Stimulated activated CD4-positive, alpha-beta T cell treated with anti-CD3 and anti-CD28 coated beads, Interleukin-2, amount 100 ng/mL, for 4 hours (primary cell): ENCODE measurements at regions not wholly inside any gene's neighbourhood (a gene's known extent, or its start where the extent isn't known, plus 50 kb on each side); places are given as distances from the start of the nearest gene placed in this dataset.
"Not testable (repeated sequence)": the region's sequence is repeated elsewhere in the genome, so short reads cannot be mapped to it uniquely, and the experiment has no call there.

Experiments used
- DNase-seq: peaks from one replicate; pipeline ENCODE4 v3.0.0-alpha.2; 2020; ENCODE audit warnings: low read depth

- DNase-seq = peak; percentile 38
Measured at GRCh38 chr2:174697255-174697654, 67.0 kb downstream of the CHRNA1 start.

- DNase-seq = no peak
Measured at GRCh38 chr2:174694920-174695319, 69.4 kb downstream of the CHRNA1 start.

GRCh38 chr2:174694196-174694878 lies 69.9 kb downstream of the CHRNA1 start:
- no peak for DNase-seq

- DNase-seq = no peak
Measured at GRCh38 chr2:174693344-174693743, 70.9 kb downstream of the CHRNA1 start.

- no peak for DNase-seq
Measured at GRCh38 chr2:174692256-174692919, 71.9 kb downstream of the CHRNA1 start.

- DNase-seq = no peak
Measured at GRCh38 chr2:174691201-174691779, 73.0 kb downstream of the CHRNA1 start.

GRCh38 chr2:174690026-174690425 lies 74.2 kb downstream of the CHRNA1 start:
- no peak for DNase-seq

- DNase-seq = no peak
Measured at GRCh38 chr2:174688079-174688478, 76.2 kb downstream of the CHRNA1 start.

- DNase-seq = no peak
Measured at GRCh38 chr2:174686430-174686829, 77.8 kb downstream of the CHRNA1 start.

- peak; percentile 1 for DNase-seq
Measured at GRCh38 chr2:174683392-174683759, 80.9 kb downstream of the CHRNA1 start.

- peak; percentile 36 for DNase-seq
Measured at GRCh38 chr2:174682578-174683391, 81.5 kb downstream of the CHRNA1 start.

GRCh38 chr2:174682007-174682577 lies 82.2 kb downstream of the CHRNA1 start:
- DNase-seq = peak; percentile 3

- no peak for DNase-seq
Measured at GRCh38 chr2:174681099-174682006, 82.9 kb downstream of the CHRNA1 start.

- DNase-seq = no peak
Measured at GRCh38 chr2:174680221-174680620, 82.6 kb upstream of the WIPF1 start.

GRCh38 chr2:174678395-174678794 lies 80.8 kb upstream of the WIPF1 start:
- DNase-seq = no peak

GRCh38 chr2:174675615-174676014 lies 78.0 kb upstream of the WIPF1 start:
- peak; percentile 28 for DNase-seq

- DNase-seq = no peak
Measured at GRCh38 chr2:174673876-174674275, 76.3 kb upstream of the WIPF1 start.

GRCh38 chr2:174673440-174673839 lies 75.8 kb upstream of the WIPF1 start:
- DNase-seq = no peak

- not testable (repeated sequence) for DNase-seq
Measured at GRCh38 chr2:174671532-174671931, 73.9 kb upstream of the WIPF1 start.

- DNase-seq = no peak
Measured at GRCh38 chr2:174670446-174670845, 72.8 kb upstream of the WIPF1 start.

- no peak for DNase-seq
Measured at GRCh38 chr2:174669336-174669735, 71.7 kb upstream of the WIPF1 start.
